K562 (cell line): ENCODE measurements at regions not wholly inside any gene's neighbourhood (a gene's known extent, or its start where the extent isn't known, plus 50 kb on each side); places are given as distances from the start of the nearest gene placed in this dataset.

Source experiments
- ATAC-seq: fragments of 200-7000 bp; cut with Tn5 transposase; 3 replicates; pipeline ENCODE4 v1.9.1; 2020; ENCODE audit warnings: moderate library complexity
- BruUV-seq: library from RNA; stranded (reverse); fragments of 400-500 nt; replicated peaks from 2 replicates; lab custom pipeline; 2021; lab: Mats Ljungman, UMichigan
- CTCF ChIA-PET: fragments of 300-600 bp; formaldehyde crosslinking; extraction: SDS; loops from one replicate; lab custom pipeline; 2021; ENCODE audit warnings: low intra/inter-chr PET ratio; lab: Yijun Ruan, JAX
- POLR2A ChIA-PET: fragments of 300-600, 350-650 bp; sonication (Branson Sonifier 250); formaldehyde crosslinking; extraction: SDS; loops from one replicate; lab custom pipeline; 2021; ENCODE audit warnings: antibody characterized with exemption, inconsistent platforms; lab: Yijun Ruan, JAX
- DNase-seq, 4 experiments: peaks; one replicate each; pipeline versions ENCODE4 v3.0.0 to v3.0.0-alpha.2; 2011 to 2018; ENCODE audit warnings: low spot score in 3 of 4, mixed read lengths in 3 of 4; ENCODE audit errors: extremely low read depth in 1 of 4
- FAIRE-seq: peaks from 2 replicates; lab custom pipeline; 2011; peaks lifted over from hg19 to GRCh38; lab: Jason Lieb, UNC
- H2AFZ ChIP-seq: 2 replicates; pipeline ENCODE4 v1.6.0; 2011; ENCODE audit warnings: low read depth, low read length, control low read depth, inconsistent platforms
- H3K27ac ChIP-seq: fragments of 200-600 bp; 3 replicates; pipeline ENCODE4 v1.8.0; 2011; ENCODE audit warnings: low read depth, mild to moderate bottlenecking, control low read depth, inconsistent platforms, low read length, moderate library complexity, mixed read lengths; ENCODE audit errors: extremely low read depth
- H3K27me3 ChIP-seq, 2 experiments: fragments of 300-600 bp in 1 of 2; 2 replicates in 1 of 2; 3 replicates in 1 of 2; pipeline versions ENCODE4 v1.6.0 to v1.8.0; 2011; ENCODE audit warnings: inconsistent platforms in 2 of 2, low read length in 2 of 2, mild to moderate bottlenecking in 1 of 2, mixed read lengths in 1 of 2, moderate library complexity in 1 of 2; ENCODE audit not compliant: control insufficient read depth in 2 of 2, insufficient read depth in 2 of 2
- H3K36me3 ChIP-seq: fragments of 300-600 bp; 3 replicates; pipeline ENCODE4 v1.8.0; 2011; ENCODE audit warnings: mild to moderate bottlenecking, low read length, inconsistent platforms; ENCODE audit not compliant: control insufficient read depth, insufficient read depth
- H3K4me1 ChIP-seq, 2 experiments: fragments of 200-600 bp in 1 of 2; replicated peaks in 1 of 2; 2 replicates in 1 of 2; 3 replicates in 1 of 2; pipeline versions ENCODE4 v1.5.1 to v1.8.0; 2011; ENCODE audit warnings: inconsistent platforms in 2 of 2, low read length in 2 of 2, mild to moderate bottlenecking in 1 of 2, mixed read lengths in 1 of 2, moderate library complexity in 1 of 2; ENCODE audit not compliant: control insufficient read depth in 2 of 2, insufficient read depth in 2 of 2
- H3K4me2 ChIP-seq: 2 replicates; pipeline ENCODE4 v1.6.1; 2011; ENCODE audit warnings: low read length, control low read depth, inconsistent platforms, mixed read lengths; ENCODE audit not compliant: insufficient read depth
- H3K4me3 ChIP-seq: fragments of 200-600 bp; sonication (generic), shearing (Covaris generic); 2 replicates; pipeline ENCODE4 v1.5.1; 2016; ENCODE audit warnings: control low read depth, inconsistent platforms
- H3K79me2 ChIP-seq: fragments of 200-600 bp; 3 replicates; pipeline ENCODE4 v1.8.0; 2011; ENCODE audit warnings: low read length, inconsistent platforms; ENCODE audit not compliant: control insufficient read depth, insufficient read depth
- H3K9ac ChIP-seq, 2 experiments: 2 replicates each; pipeline versions ENCODE4 v1.6.0 to v1.6.1; 2011; ENCODE audit warnings: low read depth in 2 of 2, low read length in 2 of 2, control low read depth in 1 of 2, inconsistent platforms in 1 of 2, mild to moderate bottlenecking in 1 of 2, mixed read lengths in 1 of 2; ENCODE audit not compliant: insufficient read depth in 1 of 2
- H3K9me1 ChIP-seq: one replicate; pipeline ENCODE4 v1.6.0; 2011; ENCODE audit warnings: inconsistent platforms, mild to moderate bottlenecking, low read length, moderate library complexity; ENCODE audit not compliant: control insufficient read depth, insufficient read depth
- H3K9me3 ChIP-seq: replicated peaks from 2 replicates; pipeline ENCODE4 v1.5.1; 2011; ENCODE audit warnings: low read depth, low read length, inconsistent platforms; ENCODE audit not compliant: control insufficient read depth, insufficient read depth
- H4K20me1 ChIP-seq: replicated peaks from 2 replicates; pipeline ENCODE4 v1.6.1; 2011; ENCODE audit warnings: low read length, inconsistent platforms, mixed read lengths; ENCODE audit not compliant: control insufficient read depth, insufficient read depth
- CBFA2T3 ChIP-seq: fragments of 450-650 bp; IDR thresholded peaks from 2 replicates; pipeline ENCODE4 v1.6.1; 2017
- HIVEP1 ChIP-seq: fragments of 250-450 bp; sonication (Bioruptor Pico); IDR thresholded peaks from 2 replicates; pipeline ENCODE4 v1.4.0; 2020; ENCODE audit warnings: mild to moderate bottlenecking
- HNRNPLL ChIP-seq: fragments of 200-400 bp; formaldehyde crosslinking; IDR thresholded peaks from 2 replicates; pipeline ENCODE4 v1.6.1; 2017; ENCODE audit warnings: low read length, low read depth, mild to moderate bottlenecking; ENCODE audit not compliant: poor library complexity, severe bottlenecking
- JUNB ChIP-seq: fragments of 450-650 bp; formaldehyde crosslinking; conservative IDR thresholded peaks from 2 replicates; pipeline ENCODE4 v1.4.0; 2020; ENCODE audit warnings: mild to moderate bottlenecking
- MAFG ChIP-seq: fragments of 450-650 bp; conservative IDR thresholded peaks from 2 replicates; pipeline ENCODE4 v1.6.1; 2016; ENCODE audit warnings: missing genetic modification characterization, missing compliant biosample characterization
- MTA3 ChIP-seq: fragments of 450-650 bp; formaldehyde crosslinking; IDR thresholded peaks from 2 replicates; pipeline ENCODE4 v1.6.1; 2017; ENCODE audit warnings: mild to moderate bottlenecking, borderline replicate concordance
- SMARCE1 ChIP-seq: fragments of 450-650 bp; IDR thresholded peaks from 2 replicates; pipeline ENCODE4 v1.7.1; 2016; ENCODE audit warnings: mild to moderate bottlenecking
- SOX6 ChIP-seq: fragments of 450-650 bp; IDR thresholded peaks from 2 replicates; pipeline ENCODE4 v1.6.1; 2014; ENCODE audit warnings: mild to moderate bottlenecking
- XRCC3 ChIP-seq: fragments of 450-650 bp; IDR thresholded peaks from 2 replicates; pipeline ENCODE4 v1.6.1; 2017; ENCODE audit warnings: mild to moderate bottlenecking, moderate library complexity
- ZNF146 ChIP-seq: IDR thresholded peaks from one replicate; pipeline ENCODE4 v1.6.1; 2018; ENCODE audit warnings: missing compliant biosample characterization; ENCODE audit not compliant: unreplicated experiment
- ZNF644 ChIP-seq: fragments of 200-800 bp; sonication (Bioruptor generic); IDR thresholded peaks from 2 replicates; pipeline ENCODE4 v1.6.1; 2016; ENCODE audit warnings: low read depth, missing genetic modification characterization, missing compliant biosample characterization
- WGBS: fragments of 100-300 bp; shearing (Covaris generic); methylation state at CpG from one replicate; pipeline ENCODE4 v1.1.6; 2016; ENCODE audit warnings: low coverage, mixed read lengths; ENCODE audit not compliant: insufficient coverage; ENCODE audit errors: missing lambda C conversion rate; 5-methylcytosine and 5-hydroxymethylcytosine counted together
- in situ Hi-C: fragments of 300-500 bp; cut with MboI; formaldehyde crosslinking; loops from 4 replicates; pipeline ENCODE4 v1.15.0; 2018; ENCODE audit warnings: inconsistent platforms, mixed read lengths
- intact Hi-C: fragments of 100-400 bp; cut with micrococcal nuclease; formaldehyde crosslinking; loops from 2 replicates; pipeline ENCODE4 v1.14.2; 2022
- TF ChIP-seq, protein P1 (sequence below): sonication (generic); formaldehyde crosslinking; IDR thresholded peaks from 2 replicates; pipeline ENCODE4 v1.8.0; 2023; ENCODE audit warnings: mild to moderate bottlenecking, missing genetic modification reagents
- TF ChIP-seq, protein P2 (sequence below), 2 experiments: fragments of 450-650 bp; formaldehyde crosslinking in 1 of 2; IDR thresholded peaks; 2 replicates each; pipeline versions ENCODE4 v1.4.0 to v1.6.1; 2014 to 2020; ENCODE audit warnings: mild to moderate bottlenecking in 2 of 2, borderline replicate concordance in 1 of 2, low read depth in 1 of 2

DNA sequence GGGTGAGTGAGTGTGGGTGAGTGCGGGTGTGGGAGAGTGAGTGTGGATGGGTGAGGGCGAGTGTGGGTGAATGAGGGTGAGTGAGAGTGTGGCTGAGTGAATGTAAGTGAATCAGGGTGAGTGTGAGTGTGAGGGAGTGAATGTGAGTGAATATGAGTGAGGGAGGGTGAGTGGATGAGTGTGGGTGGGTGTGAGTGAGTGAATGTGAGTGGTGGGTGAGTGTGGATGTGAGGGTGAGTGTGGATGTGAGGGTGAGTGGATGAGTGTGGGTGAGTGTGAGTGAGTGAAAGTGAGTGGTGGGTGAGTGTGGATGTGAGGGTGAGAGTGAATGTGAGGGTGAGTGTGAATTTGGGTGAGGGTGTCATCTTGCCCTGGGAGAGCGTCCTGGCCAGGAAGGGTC lies 67.5 kb downstream of the TRIML1 start:
- no TSS peak for BruUV-seq
- Histone ChIP-seq H3K4me2 (no peak overlapping the region), H3K79me2 (no peaks in the 10 kb centered on the region), H3K9me1 (no peaks in the 10 kb centered on the region), H2AFZ (no peak overlapping the region), H3K27me3 (no peaks in the 10 kb centered on the region), H3K9me3 (no peaks in the 10 kb centered on the region), H3K9ac (no peak overlapping the region), H3K4me3 (no peak overlapping the region), H3K27ac (no peak overlapping the region), H4K20me1 (no peaks in the 10 kb centered on the region), H3K4me1 (no peaks in the 10 kb centered on the region), H3K36me3 (no peaks in the 10 kb centered on the region)
- WGBS, result 0% methylated on average over 3 of the region's 3 CpGs
- CTCF ChIA-PET, result no interaction called here
- in situ Hi-C loops, result no loop called here
- ATAC-seq, result no peak
- intact Hi-C loops, result no loop called here
- POLR2A ChIA-PET, result no interaction called here
- TF ChIP-seq SMARCE1, result no peak
- TF ChIP-seq ZNF644 (tag), result no peak
- no peak for TF ChIP-seq XRCC3
- TF ChIP-seq HIVEP1 (CRISPR knock-in tag), result no peak
- no peak for TF ChIP-seq MTA3
- TF ChIP-seq, protein P1, sequence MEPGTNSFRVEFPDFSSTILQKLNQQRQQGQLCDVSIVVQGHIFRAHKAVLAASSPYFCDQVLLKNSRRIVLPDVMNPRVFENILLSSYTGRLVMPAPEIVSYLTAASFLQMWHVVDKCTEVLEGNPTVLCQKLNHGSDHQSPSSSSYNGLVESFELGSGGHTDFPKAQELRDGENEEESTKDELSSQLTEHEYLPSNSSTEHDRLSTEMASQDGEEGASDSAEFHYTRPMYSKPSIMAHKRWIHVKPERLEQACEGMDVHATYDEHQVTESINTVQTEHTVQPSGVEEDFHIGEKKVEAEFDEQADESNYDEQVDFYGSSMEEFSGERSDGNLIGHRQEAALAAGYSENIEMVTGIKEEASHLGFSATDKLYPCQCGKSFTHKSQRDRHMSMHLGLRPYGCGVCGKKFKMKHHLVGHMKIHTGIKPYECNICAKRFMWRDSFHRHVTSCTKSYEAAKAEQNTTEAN (CRISPR knock-in tag), result no peak
- no peak for TF ChIP-seq ZNF146
- TF ChIP-seq JUNB (CRISPR knock-in tag), result no peak
- TF ChIP-seq SOX6, result no peak
- no peak for TF ChIP-seq CBFA2T3
- TF ChIP-seq, protein P2, sequence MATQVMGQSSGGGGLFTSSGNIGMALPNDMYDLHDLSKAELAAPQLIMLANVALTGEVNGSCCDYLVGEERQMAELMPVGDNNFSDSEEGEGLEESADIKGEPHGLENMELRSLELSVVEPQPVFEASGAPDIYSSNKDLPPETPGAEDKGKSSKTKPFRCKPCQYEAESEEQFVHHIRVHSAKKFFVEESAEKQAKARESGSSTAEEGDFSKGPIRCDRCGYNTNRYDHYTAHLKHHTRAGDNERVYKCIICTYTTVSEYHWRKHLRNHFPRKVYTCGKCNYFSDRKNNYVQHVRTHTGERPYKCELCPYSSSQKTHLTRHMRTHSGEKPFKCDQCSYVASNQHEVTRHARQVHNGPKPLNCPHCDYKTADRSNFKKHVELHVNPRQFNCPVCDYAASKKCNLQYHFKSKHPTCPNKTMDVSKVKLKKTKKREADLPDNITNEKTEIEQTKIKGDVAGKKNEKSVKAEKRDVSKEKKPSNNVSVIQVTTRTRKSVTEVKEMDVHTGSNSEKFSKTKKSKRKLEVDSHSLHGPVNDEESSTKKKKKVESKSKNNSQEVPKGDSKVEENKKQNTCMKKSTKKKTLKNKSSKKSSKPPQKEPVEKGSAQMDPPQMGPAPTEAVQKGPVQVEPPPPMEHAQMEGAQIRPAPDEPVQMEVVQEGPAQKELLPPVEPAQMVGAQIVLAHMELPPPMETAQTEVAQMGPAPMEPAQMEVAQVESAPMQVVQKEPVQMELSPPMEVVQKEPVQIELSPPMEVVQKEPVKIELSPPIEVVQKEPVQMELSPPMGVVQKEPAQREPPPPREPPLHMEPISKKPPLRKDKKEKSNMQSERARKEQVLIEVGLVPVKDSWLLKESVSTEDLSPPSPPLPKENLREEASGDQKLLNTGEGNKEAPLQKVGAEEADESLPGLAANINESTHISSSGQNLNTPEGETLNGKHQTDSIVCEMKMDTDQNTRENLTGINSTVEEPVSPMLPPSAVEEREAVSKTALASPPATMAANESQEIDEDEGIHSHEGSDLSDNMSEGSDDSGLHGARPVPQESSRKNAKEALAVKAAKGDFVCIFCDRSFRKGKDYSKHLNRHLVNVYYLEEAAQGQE (IDR thresholded peaks at IDR 0.05; ENCODE audit: borderline replicate concordance), result no peak
- TF ChIP-seq, protein P2 (CRISPR knock-in tag; IDR thresholded peaks at IDR 0.05; ENCODE audit: low read depth), result no peak
- TF ChIP-seq HNRNPLL, result no peak
- no peak for TF ChIP-seq MAFG
- FAIRE-seq, result no peak
- DNase-seq, result no peak
